ENCODE measurements at regions not wholly inside any gene's neighbourhood (a gene's known extent, or its start where the extent isn't known, plus 50 kb on each side); places are given as distances from the start of the nearest gene placed in this dataset.

GRCh38 chr9:71355884-71356283 lies 234.5 kb upstream of the TRPM3 start:
- intact Hi-C loops (cut with DNase I; ENCODE audit: low total_unique reads) = no loop called here
- no peak for TF ChIP-seq CTCF (IDR thresholded peaks at IDR 0.05)
- no peak overlapping the region for H3K27ac ChIP-seq
- no peaks in the 10 kb centered on the region for H3K36me3 ChIP-seq
- no peak for DNase-seq
- H3K9me3 ChIP-seq = no peaks in the 10 kb centered on the region
- no peaks in the 10 kb centered on the region for H3K4me1 ChIP-seq
- H3K4me3 ChIP-seq = no peak overlapping the region
- H3K27me3 ChIP-seq = no peaks in the 10 kb centered on the region

- intact Hi-C loops (cut with DNase I; ENCODE audit: low total_unique reads) = no loop called here
- Histone ChIP-seq H3K27me3 (no peaks in the 10 kb centered on the region), H3K9me3 (no peaks in the 10 kb centered on the region), H3K4me3 (no peak overlapping the region), H3K27ac (no peak overlapping the region), H3K36me3 (no peaks in the 10 kb centered on the region), H3K4me1 (no peaks in the 10 kb centered on the region)
- no peak for TF ChIP-seq CTCF (IDR thresholded peaks at IDR 0.05)
- no peak for DNase-seq
Observed at GRCh38 chr9:71353720-71354119, 232.3 kb upstream of the TRPM3 start.

DNA sequence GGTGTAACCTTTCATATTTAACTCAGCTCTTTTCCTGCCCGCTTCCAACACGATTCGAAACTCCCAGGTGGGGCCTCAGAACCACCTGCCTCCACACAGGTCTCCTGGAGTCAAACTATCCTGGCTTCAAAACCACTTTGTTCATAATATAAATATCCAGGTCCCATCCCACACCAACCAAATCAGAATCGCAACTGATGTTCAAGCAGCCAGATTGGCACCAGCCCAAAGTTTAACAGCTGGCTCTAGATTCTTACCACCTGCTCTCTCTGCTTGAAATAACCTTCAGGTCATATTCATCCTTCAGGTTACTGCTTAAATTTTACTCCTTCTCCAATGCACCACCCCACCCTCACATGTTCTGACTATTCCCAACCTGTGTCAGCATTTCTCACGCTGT lies 231.4 kb upstream of the TRPM3 start:
- intact Hi-C loops (cut with DNase I; ENCODE audit: low total_unique reads) = no loop called here
- DNase-seq = no peak
- Histone ChIP-seq H3K27ac (no peak overlapping the region), H3K4me3 (no peak overlapping the region), H3K27me3 (no peaks in the 10 kb centered on the region), H3K4me1 (no peaks in the 10 kb centered on the region), H3K36me3 (no peaks in the 10 kb centered on the region), H3K9me3 (no peaks in the 10 kb centered on the region)
- no peak for TF ChIP-seq CTCF (IDR thresholded peaks at IDR 0.05)

DNA sequence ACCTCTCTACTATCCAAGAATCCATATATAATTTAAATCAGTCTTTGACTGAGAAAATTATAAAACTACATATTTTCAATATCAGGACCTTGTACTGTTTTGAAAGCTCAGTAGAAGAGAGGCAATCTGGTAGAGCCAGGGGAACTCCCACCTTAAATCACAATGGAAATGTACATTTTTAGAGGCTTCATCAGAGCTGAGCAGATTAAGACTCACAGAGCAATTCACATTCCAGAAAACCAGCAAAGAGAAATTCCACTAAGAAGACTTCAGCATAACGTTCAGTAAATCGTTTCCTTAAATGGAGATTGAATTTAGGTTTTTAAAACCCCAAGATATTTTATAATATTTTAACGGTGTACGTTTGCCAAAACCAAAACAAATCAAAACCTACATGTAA lies 227.8 kb upstream of the TRPM3 start:
- no peaks in the 10 kb centered on the region for H3K9me3 ChIP-seq
- H3K36me3 ChIP-seq = no peaks in the 10 kb centered on the region
- no peak for DNase-seq
- TF ChIP-seq CTCF (IDR thresholded peaks at IDR 0.05) = no peak
- no peak overlapping the region for H3K4me3 ChIP-seq
- no peak overlapping the region for H3K27ac ChIP-seq
- no peaks in the 10 kb centered on the region for H3K4me1 ChIP-seq
- intact Hi-C loops (cut with DNase I; ENCODE audit: low total_unique reads) = no loop called here
- H3K27me3 ChIP-seq = no peaks in the 10 kb centered on the region

- H3K36me3 ChIP-seq = no peaks in the 10 kb centered on the region
- intact Hi-C loops (cut with DNase I; ENCODE audit: low total_unique reads) = no loop called here
- no peak for TF ChIP-seq CTCF (IDR thresholded peaks at IDR 0.05)
- H3K4me3 ChIP-seq = no peak overlapping the region
- DNase-seq = no peak
- no peaks in the 10 kb centered on the region for H3K4me1 ChIP-seq
- H3K27me3 ChIP-seq = no peaks in the 10 kb centered on the region
- H3K27ac ChIP-seq = no peak overlapping the region
- H3K9me3 ChIP-seq = peaks cover 0 to 8% (median 0%) of the 10 kb centered on the region in 3 donors
Observed at GRCh38 chr9:71333321-71333720, 211.9 kb upstream of the TRPM3 start.

GRCh38 chr9:71331603-71332002 lies 210.2 kb upstream of the TRPM3 start:
- no peak for TF ChIP-seq CTCF (IDR thresholded peaks at IDR 0.05)
- Histone ChIP-seq H3K27ac (no peak overlapping the region), H3K4me1 (no peaks in the 10 kb centered on the region), H3K9me3 (no peaks in the 10 kb centered on the region), H3K27me3 (no peaks in the 10 kb centered on the region), H3K36me3 (no peaks in the 10 kb centered on the region), H3K4me3 (no peak overlapping the region)
- DNase-seq = no peak
- intact Hi-C loops (cut with DNase I; ENCODE audit: low total_unique reads) = no loop called here
